Kidney (tissue), 13 donors: ENCODE measurements at regions not wholly inside any gene's neighbourhood (a gene's known extent, or its start where the extent isn't known, plus 50 kb on each side); places are given as distances from the start of the nearest gene placed in this dataset.

Source experiments
- DNase-seq, 5 donors: peaks; one replicate each; pipeline ENCODE4 v3.0.0-alpha.2; 2013 to 2020
- FAIRE-seq: peaks from 2 replicates; lab custom pipeline; 2012; peaks lifted over from hg19 to GRCh38; lab: Jason Lieb, UNC
- H3K27ac ChIP-seq, 2 donors: one replicate each; pipeline ENCODE4 v1.7.0; 2013; ENCODE audit warnings: low read depth in 2 of 2, low read length in 2 of 2, inconsistent platforms in 1 of 2
- H3K27me3 ChIP-seq: one replicate; pipeline ENCODE4 v1.7.1; 2013; ENCODE audit warnings: low read length, inconsistent platforms; ENCODE audit not compliant: control insufficient read depth, insufficient read depth
- H3K36me3 ChIP-seq, 3 donors: one replicate each; pipeline versions ENCODE4 v1.7.0 to v1.7.1; 2013; ENCODE audit warnings: low read length in 3 of 3, control low read depth in 1 of 3, inconsistent platforms in 1 of 3; ENCODE audit not compliant: insufficient read depth in 3 of 3, control insufficient read depth in 2 of 3
- H3K4me1 ChIP-seq, 3 donors: one replicate each; pipeline versions ENCODE4 v1.7.0 to v1.7.1; 2013; ENCODE audit warnings: low read length in 3 of 3, inconsistent platforms in 1 of 3, low read depth in 1 of 3; ENCODE audit not compliant: control insufficient read depth in 2 of 3, insufficient read depth in 2 of 3
- H3K4me3 ChIP-seq, 3 donors: one replicate each; pipeline versions ENCODE4 v1.7.0 to v1.8.1; 2013; ENCODE audit warnings: low read length in 3 of 3, control low read depth in 1 of 3, inconsistent platforms in 1 of 3
- H3K9ac ChIP-seq, 3 donors: one replicate each; pipeline versions ENCODE4 v1.7.0 to v1.7.1; 2013; ENCODE audit warnings: low read length in 3 of 3, control low read depth in 1 of 3, inconsistent platforms in 1 of 3
- H3K9me3 ChIP-seq, 3 donors: one replicate each; pipeline versions ENCODE4 v1.7.0 to v1.7.1; 2013; ENCODE audit warnings: low read length in 3 of 3, control low read depth in 1 of 3, inconsistent platforms in 1 of 3; ENCODE audit not compliant: control insufficient read depth in 2 of 3, insufficient read depth in 1 of 3
- CTCF ChIP-seq: IDR thresholded peaks from 3 replicates; pipeline ENCODE4 v1.5.1; 2012; ENCODE audit warnings: mild to moderate bottlenecking, moderate library complexity, borderline replicate concordance; ENCODE audit not compliant: insufficient read depth; ENCODE audit errors: extremely low read depth
- intact Hi-C: fragments of 100-400 bp; cut with DNase I; formaldehyde crosslinking; loops from one replicate; pipeline ENCODE4 v1.11.1; 2022
- donor health status: control.
- donor health status: control.
- donor health status: control.
- donor health status: control.
- donor health status: control.
- donor health status: DM: yes; HTN: yes; CAD: no.
- donor health status: Normal renal cell carcinoma (clear cell type).

- Histone ChIP-seq H3K27me3 (no peaks in the 10 kb centered on the region), H3K36me3 (no peaks in the 10 kb centered on the region)
- no peak for FAIRE-seq
Measured at GRCh38 chr20:11080781-11081377, 407.1 kb upstream of the JAG1 start.

GRCh38 chr20:11083841-11084240, 410.0 kb upstream of the JAG1 start:
- no peak overlapping the region for H3K27ac ChIP-seq
- FAIRE-seq: no peak

More at GRCh38 chr20:11080781-11081377, 407.1 kb upstream of the JAG1 start:
- Histone ChIP-seq H3K27ac (no peak overlapping the region), H3K9ac (no peak overlapping the region), H3K4me1 (no peaks in the 10 kb centered on the region), H3K4me3 (no peak overlapping the region), H3K9me3 (no peaks in the 10 kb centered on the region)
- DNase-seq: peak in 2 of 5 donors; percentile 43 to 47
- no peak for TF ChIP-seq CTCF
- intact Hi-C loops: no loop called here

GRCh38 chr20:11084508-11084907, 410.7 kb upstream of the JAG1 start:
- H3K36me3 ChIP-seq: no peaks in the 10 kb centered on the region
- DNase-seq: no peak
- intact Hi-C loops: no loop called here
- no peak for FAIRE-seq
- H3K9ac ChIP-seq: no peak overlapping the region
- no peak overlapping the region for H3K27ac ChIP-seq
- no peaks in the 10 kb centered on the region for H3K9me3 ChIP-seq
- TF ChIP-seq CTCF: no peak
- H3K27me3 ChIP-seq: no peaks in the 10 kb centered on the region
- H3K4me3 ChIP-seq: no peak overlapping the region
- no peaks in the 10 kb centered on the region for H3K4me1 ChIP-seq

More at GRCh38 chr20:11083841-11084240, 410.0 kb upstream of the JAG1 start:
- intact Hi-C loops: no loop called here
- no peak for TF ChIP-seq CTCF
- Histone ChIP-seq H3K36me3 (no peaks in the 10 kb centered on the region), H3K9ac (no peak overlapping the region), H3K9me3 (no peaks in the 10 kb centered on the region), H3K4me1 (no peaks in the 10 kb centered on the region), H3K4me3 (no peak overlapping the region), H3K27me3 (no peaks in the 10 kb centered on the region)
- no peak for DNase-seq

GRCh38 chr20:11086970-11087369, 413.2 kb upstream of the JAG1 start:
- no peaks in the 10 kb centered on the region for H3K36me3 ChIP-seq
- no peak overlapping the region for H3K9ac ChIP-seq
- TF ChIP-seq CTCF: no peak
- no peak for FAIRE-seq
- no peaks in the 10 kb centered on the region for H3K27me3 ChIP-seq
- no peaks in the 10 kb centered on the region for H3K9me3 ChIP-seq
- no peak overlapping the region for H3K4me3 ChIP-seq
- H3K4me1 ChIP-seq: no peaks in the 10 kb centered on the region
- no peak for DNase-seq
- H3K27ac ChIP-seq: no peak overlapping the region
- intact Hi-C loops: no loop called here
